AG09309 (cell line): ENCODE measurements at regions not wholly inside any gene's neighbourhood (a gene's known extent, or its start where the extent isn't known, plus 50 kb on each side); places are given as distances from the start of the nearest gene placed in this dataset.

Source experiments
- DNase-seq: peaks from one replicate; pipeline ENCODE4 v3.0.0-alpha.2; 2010; ENCODE audit warnings: low read depth
- H3K4me3 ChIP-seq: 2 replicates; pipeline ENCODE4 v1.5.1; 2011; ENCODE audit warnings: mild to moderate bottlenecking, low read depth, low read length, moderate library complexity; ENCODE audit not compliant: control insufficient read depth
- TF ChIP-seq, protein P1 (sequence below): IDR thresholded peaks from 2 replicates; pipeline ENCODE4 v1.5.1; 2011; ENCODE audit warnings: mild to moderate bottlenecking, low read depth, low read length, inconsistent platforms; ENCODE audit not compliant: insufficient read depth, control insufficient read depth; ENCODE audit errors: missing control alignments

DNA sequence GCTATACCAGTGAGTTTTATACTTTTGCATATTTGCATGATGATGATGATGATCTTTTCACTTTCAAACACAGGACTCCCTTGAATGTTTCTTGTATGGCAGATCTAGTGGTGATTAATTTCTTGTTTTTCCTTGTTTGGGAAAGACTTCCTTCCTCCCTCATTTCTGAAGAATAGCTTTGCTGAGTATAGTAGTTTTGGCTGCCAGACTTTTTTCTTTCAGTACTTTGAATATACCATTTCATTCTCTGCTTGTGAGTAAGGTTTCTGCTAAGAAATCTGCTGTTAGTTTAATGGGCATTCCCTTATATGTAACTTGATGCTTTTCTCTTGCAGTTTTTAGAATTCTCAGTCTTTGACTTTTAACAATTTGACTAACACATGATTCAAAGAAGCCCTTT is 547.4 kb upstream of the CXADR start:
- TF ChIP-seq, protein P1, sequence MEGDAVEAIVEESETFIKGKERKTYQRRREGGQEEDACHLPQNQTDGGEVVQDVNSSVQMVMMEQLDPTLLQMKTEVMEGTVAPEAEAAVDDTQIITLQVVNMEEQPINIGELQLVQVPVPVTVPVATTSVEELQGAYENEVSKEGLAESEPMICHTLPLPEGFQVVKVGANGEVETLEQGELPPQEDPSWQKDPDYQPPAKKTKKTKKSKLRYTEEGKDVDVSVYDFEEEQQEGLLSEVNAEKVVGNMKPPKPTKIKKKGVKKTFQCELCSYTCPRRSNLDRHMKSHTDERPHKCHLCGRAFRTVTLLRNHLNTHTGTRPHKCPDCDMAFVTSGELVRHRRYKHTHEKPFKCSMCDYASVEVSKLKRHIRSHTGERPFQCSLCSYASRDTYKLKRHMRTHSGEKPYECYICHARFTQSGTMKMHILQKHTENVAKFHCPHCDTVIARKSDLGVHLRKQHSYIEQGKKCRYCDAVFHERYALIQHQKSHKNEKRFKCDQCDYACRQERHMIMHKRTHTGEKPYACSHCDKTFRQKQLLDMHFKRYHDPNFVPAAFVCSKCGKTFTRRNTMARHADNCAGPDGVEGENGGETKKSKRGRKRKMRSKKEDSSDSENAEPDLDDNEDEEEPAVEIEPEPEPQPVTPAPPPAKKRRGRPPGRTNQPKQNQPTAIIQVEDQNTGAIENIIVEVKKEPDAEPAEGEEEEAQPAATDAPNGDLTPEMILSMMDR, result no peak
- H3K4me3 ChIP-seq, result no peak overlapping the region
- DNase-seq, result no peak

DNA sequence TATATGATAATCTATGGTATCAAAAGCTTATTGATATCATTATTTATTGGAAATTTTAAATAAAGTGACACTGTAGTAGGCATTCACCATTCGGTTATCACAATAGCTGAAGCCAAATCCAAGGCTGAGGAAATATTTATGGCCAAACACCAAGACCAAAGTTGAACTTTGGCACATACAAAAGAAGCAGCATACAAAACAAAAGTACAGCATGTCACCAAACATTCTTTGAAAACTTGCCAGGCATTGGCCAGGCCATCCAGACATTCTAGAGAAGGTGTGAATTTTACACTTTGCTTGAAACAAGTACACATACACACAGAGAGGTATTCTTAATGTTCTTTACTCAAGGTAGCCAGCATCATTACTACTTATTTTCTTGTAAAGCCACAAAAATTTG is 544.4 kb upstream of the CXADR start:
- TF ChIP-seq, protein P1, result no peak
- no peak for DNase-seq
- H3K4me3 ChIP-seq, result no peak overlapping the region

DNA sequence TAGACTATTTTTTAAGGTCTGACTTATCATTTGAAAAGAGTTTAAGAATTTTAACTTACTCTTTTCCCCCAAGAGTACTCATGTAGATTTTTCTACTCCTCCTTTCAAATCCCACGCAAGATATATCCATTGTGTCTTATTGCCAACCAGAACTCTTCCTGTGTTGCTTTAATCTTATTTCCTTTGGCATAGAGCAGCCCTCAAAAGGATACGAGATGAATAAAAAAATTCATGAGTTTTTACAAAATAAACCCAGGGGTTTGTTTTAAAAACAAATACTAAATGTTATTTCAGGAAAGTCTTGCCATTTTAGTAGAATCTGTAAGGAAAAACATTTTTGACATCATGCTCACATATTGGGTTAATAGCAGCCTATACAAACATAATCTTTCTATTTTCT is 543.2 kb upstream of the CXADR start:
- DNase-seq, result no peak
- TF ChIP-seq, protein P1, result no peak
- H3K4me3 ChIP-seq, result no peak overlapping the region

DNA sequence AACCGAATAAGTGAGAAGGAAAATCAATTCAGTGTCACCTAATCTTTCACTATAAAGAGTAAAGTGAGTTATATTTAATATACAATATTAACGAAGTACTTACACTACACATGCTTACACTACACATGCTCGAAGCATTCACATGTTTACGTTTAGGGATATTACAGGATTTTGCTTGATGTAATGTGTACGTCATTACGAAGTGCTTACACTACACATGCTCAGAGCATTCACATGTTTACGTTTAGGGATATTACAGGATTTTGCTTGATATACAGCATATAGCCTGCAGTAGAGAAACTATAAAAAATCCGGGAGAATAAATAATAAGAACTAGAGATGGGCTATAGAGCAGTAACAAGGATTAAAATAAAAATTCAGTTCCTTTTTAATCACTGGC is 538.8 kb upstream of the CXADR start:
- DNase-seq, result no peak
- no peak overlapping the region for H3K4me3 ChIP-seq
- TF ChIP-seq, protein P1, result no peak

DNA sequence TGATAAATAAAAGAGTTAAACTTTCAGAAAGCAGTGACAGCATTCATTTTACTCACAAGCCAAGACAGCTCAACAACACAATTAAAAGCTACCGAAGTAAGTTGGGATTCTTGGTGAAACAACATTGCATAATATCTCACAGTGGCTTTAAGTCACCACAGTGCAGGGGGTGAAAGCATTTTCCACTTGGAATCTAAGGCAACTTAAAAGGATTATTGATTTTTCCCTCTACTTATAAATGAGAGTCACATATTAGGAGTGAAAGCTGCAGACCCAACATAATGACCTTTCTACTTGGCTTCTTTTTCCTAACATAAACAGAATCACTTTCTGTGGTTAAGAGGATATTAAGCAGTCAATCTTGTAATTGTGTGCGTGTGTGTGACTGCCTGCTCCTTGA is 536.6 kb upstream of the CXADR start:
- H3K4me3 ChIP-seq, result no peak overlapping the region
- DNase-seq, result no peak
- TF ChIP-seq, protein P1, result no peak

DNA sequence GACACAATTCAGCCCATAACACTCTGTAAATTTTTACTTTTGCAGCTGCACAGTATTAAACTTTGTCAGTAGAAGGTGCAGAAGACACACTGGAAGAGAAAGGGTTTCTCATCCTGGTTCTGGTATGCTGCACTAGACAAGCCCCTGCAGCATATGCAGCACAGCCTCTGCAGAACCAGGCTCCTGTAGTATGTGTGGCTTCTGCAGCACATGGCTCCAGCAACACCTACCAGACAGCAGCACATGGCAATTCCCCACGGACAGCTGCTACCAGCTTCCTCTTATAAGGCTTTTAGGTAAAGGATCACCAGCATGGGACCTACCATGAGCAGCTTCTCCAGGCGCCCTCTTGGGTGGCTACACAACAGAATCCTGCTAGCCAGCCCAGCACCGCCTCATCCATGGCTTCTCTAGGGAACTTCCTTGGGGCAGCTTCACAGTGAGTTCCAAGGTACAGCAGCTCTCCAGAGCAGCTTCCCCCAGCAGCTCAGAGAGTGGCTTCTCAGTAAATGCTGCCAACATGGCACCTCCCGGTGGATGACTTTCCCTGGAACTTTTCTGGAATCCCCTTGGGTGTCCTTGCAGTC is 534.4 kb upstream of the CXADR start:
- TF ChIP-seq, protein P1, result no peak
- no peak overlapping the region for H3K4me3 ChIP-seq
- no peak for DNase-seq

DNA sequence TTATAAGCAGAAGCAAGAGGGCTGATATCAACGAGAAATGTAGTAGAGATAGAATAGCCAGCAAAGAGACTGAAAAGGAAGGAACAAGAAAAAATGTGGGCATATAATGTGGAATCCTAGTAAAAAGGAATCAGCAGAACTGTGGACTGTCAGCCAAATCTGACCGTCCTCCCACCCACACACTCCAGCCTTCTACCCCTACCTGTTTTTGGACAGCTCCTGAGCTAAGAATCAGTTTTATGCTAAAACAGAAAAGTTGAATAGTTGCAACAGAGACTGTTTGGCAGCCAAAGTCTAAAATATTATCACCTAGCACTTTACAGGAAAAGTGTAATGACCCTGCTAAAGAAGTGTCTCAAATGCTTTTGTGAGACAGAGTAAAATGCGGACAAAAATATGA is 533.3 kb upstream of the CXADR start:
- H3K4me3 ChIP-seq, result no peak overlapping the region
- TF ChIP-seq, protein P1, result no peak
- DNase-seq, result no peak
